Natural killer cell (primary cell): ENCODE measurements at regions not wholly inside any gene's neighbourhood (a gene's known extent, or its start where the extent isn't known, plus 50 kb on each side); places are given as distances from the start of the nearest gene placed in this dataset.

Experiments used
- ATAC-seq, 3 donors: fragments of 150-1000 bp in 2 of 3; fragments of 200-7000 bp in 1 of 3; cut with Tn5 transposase; 1 replicate in 1 of 3; 2 replicates in 2 of 3; pipeline ENCODE4 v1.10.0; 2021; ENCODE audit warnings: mild to moderate bottlenecking in 2 of 3, moderate library complexity in 2 of 3
- DNase-seq, 2 donors: peaks; one replicate each; pipeline versions ENCODE4 v3.0.0 to v3.0.0-alpha.2; 2013 to 2021; ENCODE audit warnings: mixed read lengths in 1 of 2
- H3K27ac ChIP-seq: one replicate; pipeline ENCODE4 v1.5.1; 2013; ENCODE audit warnings: mild to moderate bottlenecking, low read length
- H3K27me3 ChIP-seq: one replicate; pipeline ENCODE4 v1.6.1; 2013; ENCODE audit warnings: low read length; ENCODE audit not compliant: control insufficient read depth, insufficient read depth
- H3K36me3 ChIP-seq: one replicate; pipeline ENCODE4 v1.6.1; 2013; ENCODE audit warnings: low read length; ENCODE audit not compliant: control insufficient read depth, insufficient read depth
- H3K4me1 ChIP-seq: one replicate; pipeline ENCODE4 v1.6.1; 2013; ENCODE audit warnings: low read length; ENCODE audit not compliant: control insufficient read depth, insufficient read depth
- H3K4me3 ChIP-seq: one replicate; pipeline ENCODE4 v1.5.1; 2013; ENCODE audit warnings: low read length
- H3K9me3 ChIP-seq: one replicate; pipeline ENCODE4 v1.6.1; 2013; ENCODE audit warnings: low read length; ENCODE audit not compliant: control insufficient read depth, insufficient read depth
- H3K27ac Mint-ChIP-seq, 2 donors: one replicate each; pipeline ENCODE4 v1.8.0; 2022; ENCODE audit warnings: mild to moderate bottlenecking in 2 of 2, mixed read lengths in 2 of 2, moderate library complexity in 1 of 2
- H3K27me3 Mint-ChIP-seq, 2 donors: one replicate each; pipeline ENCODE4 v1.8.0; 2022; ENCODE audit warnings: low read depth in 2 of 2, mixed read lengths in 2 of 2
- H3K36me3 Mint-ChIP-seq: one replicate; pipeline ENCODE4 v1.8.0; 2022; ENCODE audit warnings: mixed read lengths
- H3K4me1 Mint-ChIP-seq, 2 donors: one replicate each; pipeline ENCODE4 v1.8.0; 2022; ENCODE audit warnings: mixed read lengths in 2 of 2
- H3K4me3 Mint-ChIP-seq: one replicate; pipeline ENCODE4 v1.8.0; 2022; ENCODE audit warnings: mild to moderate bottlenecking, moderate library complexity, mixed read lengths
- H3K9me3 Mint-ChIP-seq, 2 donors: one replicate each; pipeline ENCODE4 v1.8.0; 2022; ENCODE audit warnings: mixed read lengths in 2 of 2
- CTCF ChIP-seq: fragments of 200-600 bp; IDR thresholded peaks from one replicate; pipeline ENCODE4 v1.8.0; 2022; ENCODE audit warnings: antibody characterized with exemption
- WGBS: methylation state at CpG from one replicate; pipeline ENCODE4 v1.1.7; 2013; ENCODE audit warnings: missing lambda C conversion rate; ENCODE audit not compliant: insufficient coverage; 5-methylcytosine and 5-hydroxymethylcytosine counted together
- intact Hi-C: fragments of 100-400 bp; cut with micrococcal nuclease; formaldehyde crosslinking; loops from one replicate; pipeline ENCODE4 v1.14.2; 2022

GRCh38 chr13:34004676-34005075 is 186.7 kb downstream of the RFC3 start:
- no peak overlapping the region for H3K27ac Mint-ChIP-seq
- H3K36me3 ChIP-seq: no peaks in the 10 kb centered on the region
- peaks cover 0 to 2% of the 10 kb centered on the region in 2 donors for H3K9me3 Mint-ChIP-seq
- ATAC-seq (no peak), DNase-seq (no peak)
- no peak overlapping the region for H3K27ac ChIP-seq
- no peaks in the 10 kb centered on the region for H3K27me3 ChIP-seq
- no peaks in the 10 kb centered on the region for H3K9me3 ChIP-seq
- no peak for TF ChIP-seq CTCF
- H3K36me3 Mint-ChIP-seq: no peaks in the 10 kb centered on the region
- H3K4me3 ChIP-seq: no peak overlapping the region
- 91% methylated on average over 14 of the region's 14 CpGs for WGBS
- H3K4me1 ChIP-seq: no peaks in the 10 kb centered on the region
- H3K4me1 Mint-ChIP-seq: no peaks in the 10 kb centered on the region
- no peaks in the 10 kb centered on the region for H3K27me3 Mint-ChIP-seq
- intact Hi-C loops: no loop called here
- no peak overlapping the region for H3K4me3 Mint-ChIP-seq

- Mint-ChIP-seq H3K4me1 (no peaks in the 10 kb centered on the region), H3K9me3 (peaks cover 0 to 2% of the 10 kb centered on the region in 2 donors), H3K4me3 (no peak overlapping the region), H3K27me3 (no peaks in the 10 kb centered on the region), H3K27ac (no peak overlapping the region), H3K36me3 (no peaks in the 10 kb centered on the region)
- no peaks in the 10 kb centered on the region for H3K27me3 ChIP-seq
- no peak overlapping the region for H3K27ac ChIP-seq
- 94% methylated on average over 2 of the region's 2 CpGs for WGBS
- no peaks in the 10 kb centered on the region for H3K9me3 ChIP-seq
- TF ChIP-seq CTCF: no peak
- intact Hi-C loops: no loop called here
- H3K4me3 ChIP-seq: no peak overlapping the region
- H3K36me3 ChIP-seq: no peaks in the 10 kb centered on the region
- H3K4me1 ChIP-seq: no peaks in the 10 kb centered on the region
- no peak for DNase-seq
- ATAC-seq: no peak
These were observed 188.1 kb downstream of the RFC3 start for GRCh38 chr13:34006011-34006410.

GRCh38 chr13:34011552-34012085 is 193.7 kb downstream of the RFC3 start:
- intact Hi-C loops: no loop called here

More at GRCh38 chr13:34011552-34012085, 193.7 kb downstream of the RFC3 start:
- Mint-ChIP-seq H3K4me3 (no peak overlapping the region), H3K27ac (no peak overlapping the region), H3K9me3 (peaks cover 2 to 8% of the 10 kb centered on the region in 2 donors), H3K4me1 (no peaks in the 10 kb centered on the region), H3K27me3 (no peaks in the 10 kb centered on the region), H3K36me3 (peaks cover 6% of the 10 kb centered on the region)
- TF ChIP-seq CTCF: no peak
- Histone ChIP-seq H3K27me3 (no peaks in the 10 kb centered on the region), H3K4me3 (no peak overlapping the region), H3K36me3 (no peaks in the 10 kb centered on the region), H3K9me3 (no peaks in the 10 kb centered on the region), H3K27ac (no peak overlapping the region), H3K4me1 (no peaks in the 10 kb centered on the region)
- no peak for DNase-seq
- 79% methylated on average over 7 of the region's 11 CpGs for WGBS
- ATAC-seq: no peak
